ENCODE measurements at regions not wholly inside any gene's neighbourhood (a gene's known extent, or its start where the extent isn't known, plus 50 kb on each side); places are given as distances from the start of the nearest gene placed in this dataset.

DNA sequence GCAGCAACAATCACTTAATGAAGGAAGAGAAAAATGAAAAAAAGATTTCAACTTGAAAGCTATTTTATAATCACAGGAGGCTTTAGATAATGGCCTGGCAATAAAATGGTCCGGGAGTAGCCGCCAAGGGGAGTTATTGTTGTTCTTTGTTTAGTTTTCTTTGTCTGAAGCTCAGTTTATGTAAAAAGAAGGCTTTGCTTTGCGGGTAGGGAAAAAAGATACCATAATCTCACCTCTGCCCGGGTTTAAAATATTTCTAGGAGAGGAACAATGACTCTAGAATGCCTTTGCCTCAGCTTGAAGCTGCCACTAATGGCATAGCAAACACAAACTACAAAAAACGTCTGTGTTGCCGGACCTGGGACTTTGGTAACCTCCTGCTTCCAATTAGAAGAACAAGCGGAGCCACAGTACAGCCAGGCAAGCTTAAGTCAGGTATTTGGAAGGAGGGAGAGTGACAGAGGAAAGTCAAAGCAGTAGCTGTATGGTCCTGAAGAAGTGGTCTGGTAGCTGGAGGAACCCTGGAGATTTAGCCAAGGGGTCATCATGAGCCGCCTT, 764.5 kb downstream of the TUSC7 start:
- WGBS, 2 experiments (ENCODE audit: extremely low coverage in 1 of 2, insufficient coverage in 1 of 2, insufficient read length in 1 of 2, insufficient replicate concordance in 2 of 2, low coverage in 1 of 2, low lambda C conversion rate in 2 of 2, missing lambda C conversion rate in 1 of 2): 85% methylated on average over 8 of the region's 8 CpGs; no CpG with 5 or more reads in 1 of the 2 experiments
- Histone ChIP-seq H3K4me3 (ENCODE audit: extremely low read depth in 1 of 4, insufficient read depth in 2 of 4, low read depth in 3 of 4, low read length in 4 of 4) (no peak overlapping the region), H2AFZ (ENCODE audit: low read length) (peak overlapping the region; percentile 96; the same call in 1 of the 2 replicates), H4K8ac (ENCODE audit: extremely low read depth, insufficient read depth, low read length) (no peak overlapping the region), H2AK5ac (ENCODE audit: low read depth, low read length) (no peak overlapping the region), H3K23ac (ENCODE audit: insufficient read length) (no peak overlapping the region), H4K20me1 (replicated peaks in 1 of 2; ENCODE audit: control insufficient read depth in 1 of 2, insufficient read depth in 2 of 2, low read length in 2 of 2) (no peaks in the 10 kb centered on the region), H3K23me2 (ENCODE audit: low read depth, low read length) (no peaks in the 10 kb centered on the region), H3K56ac (replicated peaks; ENCODE audit: insufficient read length, low read depth, low read length) (no peak overlapping the region), H3K79me1 (ENCODE audit: low read depth, low read length) (no peaks in the 10 kb centered on the region), H3K18ac (ENCODE audit: extremely low read depth, low read length) (no peak overlapping the region), H4K91ac (replicated peaks; ENCODE audit: insufficient read length, low read length) (no peak overlapping the region), H3K4ac (replicated peaks; ENCODE audit: insufficient read length, low read depth, low read length) (no peak overlapping the region), H3K79me2 (ENCODE audit: control insufficient read depth in 1 of 2, insufficient read depth in 2 of 2, low read length in 2 of 2) (no peaks in the 10 kb centered on the region), H3K27ac (ENCODE audit: low read depth, low read length) (no peak overlapping the region), H3K14ac (ENCODE audit: insufficient read length) (no peak overlapping the region), H2BK12ac (ENCODE audit: low read depth, low read length) (no peak overlapping the region), H4K5ac (ENCODE audit: insufficient read length, low read depth, low read length) (no peak overlapping the region), H3K4me2 (ENCODE audit: insufficient read depth in 1 of 2, low read depth in 2 of 2, low read length in 2 of 2) (no peak overlapping the region), H3K9ac (replicated peaks in 1 of 4; ENCODE audit: extremely low read depth in 1 of 4, low read depth in 3 of 4, low read length in 3 of 4) (no peak overlapping the region), H2BK120ac (replicated peaks; ENCODE audit: low read depth, low read length) (no peak overlapping the region), H2BK20ac (ENCODE audit: low read length) (no peak overlapping the region), H3K4me1 (replicated peaks in 1 of 4; ENCODE audit: control insufficient read depth in 3 of 4, insufficient read depth in 4 of 4, low read length in 3 of 4) (peaks cover 0 to 7% (median 3%) of the 10 kb centered on the region in 4 experiments; a peak in 4 of 7 replicates), H3K9me3 (ENCODE audit: insufficient read depth in 2 of 2, low read depth in 1 of 2, low read length in 1 of 2) (no peaks in the 10 kb centered on the region), H2BK5ac (ENCODE audit: low read depth, low read length) (no peak overlapping the region), H3K27me3 (replicated peaks in 1 of 4; ENCODE audit: control insufficient read depth in 3 of 4, extremely low read depth in 1 of 4, insufficient read depth in 3 of 4, low read length in 3 of 4) (no peaks in the 10 kb centered on the region), H2BK15ac (ENCODE audit: low read length) (no peak overlapping the region), H3K36me3 (ENCODE audit: control insufficient read depth in 2 of 4, insufficient read depth in 4 of 4, low read length in 3 of 4) (no peaks in the 10 kb centered on the region)
- DNase-seq (ENCODE audit: low read depth in 1 of 2, low spot score in 2 of 2) (no peak), FAIRE-seq (no peak)
- no peak for TF ChIP-seq HDAC2 (IDR thresholded peaks at IDR 0.05; ENCODE audit: borderline replicate concordance in 1 of 2, low read depth in 2 of 2, low read length in 2 of 2)
- POLR2A ChIA-PET (ENCODE audit: partially characterized antibody): no interaction called here
- CTCF ChIA-PET (ENCODE audit: partially characterized antibody): interaction anchor here (1.1 to 1.3 kb wide), 2 partner anchors 29 to 32 kb away, joined by 3 to 4 read pairs; no protein-coding TSS in a partner anchor
